IMR-90 (cell line): ENCODE measurements at regions not wholly inside any gene's neighbourhood (a gene's known extent, or its start where the extent isn't known, plus 50 kb on each side); places are given as distances from the start of the nearest gene placed in this dataset.

Source experiments
- ATAC-seq: fragments of 200-7000 bp; cut with Tn5 transposase; 2 replicates; pipeline ENCODE4 v1.9.1; 2020; ENCODE audit warnings: low read depth, mild to moderate bottlenecking, moderate library complexity
- BruUV-seq: library from RNA; stranded (reverse); fragments of 400-500 nt; replicated peaks from 2 replicates; lab custom pipeline; 2021; lab: Mats Ljungman, UMichigan
- CTCF ChIA-PET: fragments of 300-600 bp; formaldehyde crosslinking; extraction: SDS; loops from one replicate; lab custom pipeline; 2021; ENCODE audit warnings: antibody characterized with exemption; lab: Yijun Ruan, JAX
- POLR2A ChIA-PET: fragments of 300-600 bp; sonication (Branson Sonifier 250); formaldehyde crosslinking; loops from one replicate; lab custom pipeline; 2022; ENCODE audit warnings: antibody characterized with exemption; ENCODE audit not compliant: unreplicated experiment; lab: Charles Lee
- DNase-seq: peaks from one replicate; pipeline ENCODE4 v3.0.0; 2013
- H2AFZ ChIP-seq: replicated peaks from 2 replicates; pipeline ENCODE3; 2013; ENCODE audit warnings: low read length, mild to moderate bottlenecking; ENCODE audit not compliant: poor library complexity
- H2AK5ac ChIP-seq: 2 replicates; pipeline ENCODE4 v1.6.1; 2013; ENCODE audit warnings: low read depth, low read length, inconsistent platforms
- H2AK9ac ChIP-seq: replicated peaks from 2 replicates; pipeline ENCODE3; 2013; ENCODE audit warnings: mild to moderate bottlenecking, low read depth, low read length, moderate library complexity; ENCODE audit not compliant: poor library complexity
- H2BK120ac ChIP-seq: 2 replicates; pipeline ENCODE4 v1.6.1; 2013; ENCODE audit warnings: low read depth, low read length, inconsistent platforms
- H2BK15ac ChIP-seq: 3 replicates; pipeline ENCODE4 v1.6.1; 2013; ENCODE audit warnings: low read depth, low read length, inconsistent platforms
- H2BK20ac ChIP-seq: 2 replicates; pipeline ENCODE4 v1.6.1; 2013; ENCODE audit warnings: low read depth, mild to moderate bottlenecking, inconsistent platforms, low read length, moderate library complexity
- H2BK5ac ChIP-seq: 2 replicates; pipeline ENCODE4 v1.6.1; 2013; ENCODE audit warnings: mild to moderate bottlenecking, low read depth, low read length, inconsistent platforms; ENCODE audit not compliant: poor library complexity, severe bottlenecking
- H3K14ac ChIP-seq: replicated peaks from 2 replicates; pipeline ENCODE4 v1.6.1; 2013; ENCODE audit warnings: low read depth, low read length, inconsistent platforms
- H3K18ac ChIP-seq: 2 replicates; pipeline ENCODE4 v1.6.1; 2013; ENCODE audit warnings: low read depth, low read length, control low read depth
- H3K23ac ChIP-seq: 2 replicates; pipeline ENCODE4 v1.6.1; 2013; ENCODE audit warnings: low read depth, low read length, inconsistent platforms
- H3K27ac ChIP-seq: 2 replicates; pipeline ENCODE4 v1.5.1; 2013; ENCODE audit warnings: mild to moderate bottlenecking, control low read depth, low read length; ENCODE audit not compliant: insufficient read depth
- H3K27me3 ChIP-seq: 2 replicates; pipeline ENCODE4 v1.6.1; 2013; ENCODE audit warnings: low read length; ENCODE audit not compliant: control insufficient read depth, insufficient read depth
- H3K36me3 ChIP-seq: 2 replicates; pipeline ENCODE4 v1.6.1; 2013; ENCODE audit warnings: low read length, mixed read lengths; ENCODE audit not compliant: control insufficient read depth, insufficient read depth
- H3K4ac ChIP-seq: 2 replicates; pipeline ENCODE4 v1.6.1; 2013; ENCODE audit warnings: low read depth, low read length, inconsistent platforms
- H3K4me1 ChIP-seq: 2 replicates; pipeline ENCODE4 v1.6.1; 2013; ENCODE audit warnings: low read length, mixed read lengths; ENCODE audit not compliant: control insufficient read depth, insufficient read depth
- H3K4me2 ChIP-seq: 2 replicates; pipeline ENCODE4 v1.6.1; 2013; ENCODE audit warnings: low read depth, mild to moderate bottlenecking, control low read depth, low read length, moderate library complexity
- H3K4me3 ChIP-seq: 2 replicates; pipeline ENCODE4 v1.5.1; 2013; ENCODE audit warnings: low read depth, mild to moderate bottlenecking, control low read depth, low read length, moderate library complexity; ENCODE audit not compliant: insufficient read depth
- H3K56ac ChIP-seq: 2 replicates; pipeline ENCODE4 v1.6.1; 2013; ENCODE audit warnings: low read length, inconsistent platforms; ENCODE audit not compliant: insufficient read depth; ENCODE audit errors: extremely low read depth
- H3K79me1 ChIP-seq, 2 experiments: 2 replicates each; pipeline ENCODE4 v1.6.1; 2013; ENCODE audit warnings: low read length in 2 of 2, inconsistent platforms in 1 of 2, low read depth in 1 of 2
- H3K9ac ChIP-seq: 2 replicates; pipeline ENCODE4 v1.6.1; 2013; ENCODE audit warnings: low read depth, low read length, control low read depth
- H3K9me1 ChIP-seq: 2 replicates; pipeline ENCODE4 v1.6.1; 2013; ENCODE audit warnings: low read length, inconsistent platforms; ENCODE audit not compliant: insufficient read depth
- H3K9me3 ChIP-seq: 2 replicates; pipeline ENCODE4 v1.6.1; 2013; ENCODE audit warnings: low read length; ENCODE audit not compliant: control insufficient read depth, insufficient read depth
- H4K20me1 ChIP-seq: 2 replicates; pipeline ENCODE4 v1.6.1; 2013; ENCODE audit warnings: low read length, inconsistent platforms; ENCODE audit not compliant: insufficient read depth
- H4K5ac ChIP-seq: 2 replicates; pipeline ENCODE4 v1.6.1; 2013; ENCODE audit warnings: mild to moderate bottlenecking, low read depth, low read length, control low read depth
- H4K8ac ChIP-seq, 2 experiments: 2 replicates each; pipeline ENCODE4 v1.6.1; 2013; ENCODE audit warnings: low read depth in 2 of 2, low read length in 2 of 2, control low read depth in 1 of 2, inconsistent platforms in 1 of 2
- H4K91ac ChIP-seq: 2 replicates; pipeline ENCODE4 v1.6.1; 2013; ENCODE audit warnings: low read depth, low read length, inconsistent platforms; ENCODE audit not compliant: insufficient read depth
- CEBPB ChIP-seq: IDR thresholded peaks from 2 replicates; pipeline ENCODE4 v1.6.1; 2012; ENCODE audit warnings: low read depth, low read length, improper control_type of control experiment
- CHD1 ChIP-seq: IDR thresholded peaks from 2 replicates; pipeline ENCODE4 v1.6.1; 2012; ENCODE audit warnings: low read depth, low read length, improper control_type of control experiment
- FOS ChIP-seq: fragments of 150-350 bp; IDR thresholded peaks from 2 replicates; pipeline ENCODE4 v1.6.1; 2016; ENCODE audit warnings: low read depth, low read length
- MAFK ChIP-seq: IDR thresholded peaks from 2 replicates; pipeline ENCODE4 v1.6.1; 2012; ENCODE audit warnings: low read depth, low read length, improper control_type of control experiment
- MXI1 ChIP-seq: IDR thresholded peaks from 2 replicates; pipeline ENCODE4 v1.6.1; 2012; ENCODE audit warnings: low read depth, mild to moderate bottlenecking, low read length, moderate library complexity, borderline replicate concordance
- NFE2L2 ChIP-seq: fragments of 150-350 bp; IDR thresholded peaks from 2 replicates; pipeline ENCODE4 v1.6.1; 2016; ENCODE audit warnings: low read depth, mild to moderate bottlenecking, low read length
- POLR2A ChIP-seq: IDR thresholded peaks from 2 replicates; pipeline ENCODE4 v1.6.1; 2012; ENCODE audit warnings: mild to moderate bottlenecking, low read depth, low read length
- RAD21 ChIP-seq: IDR thresholded peaks from 2 replicates; pipeline ENCODE4 v1.6.1; 2012; ENCODE audit warnings: low read length, improper control_type of control experiment
- RCOR1 ChIP-seq: IDR thresholded peaks from 2 replicates; pipeline ENCODE4 v1.6.1; 2012; ENCODE audit warnings: mild to moderate bottlenecking, low read length, improper control_type of control experiment; ENCODE audit not compliant: insufficient replicate concordance
- RFX5 ChIP-seq: IDR thresholded peaks from 2 replicates; pipeline ENCODE4 v1.8.0; 2012; ENCODE audit warnings: low read depth, mild to moderate bottlenecking, low read length, moderate library complexity
- SMC3 ChIP-seq: fragments of 150-350 bp; IDR thresholded peaks from 2 replicates; pipeline ENCODE4 v1.6.1; 2016; ENCODE audit warnings: low read depth, mild to moderate bottlenecking, antibody characterized with exemption, low read length, moderate library complexity
- WGBS, 2 experiments: methylation state at CpG; one replicate each; pipeline versions ENCODE4 v1.1.5 to v1.1.7; 2013; ENCODE audit warnings: missing lambda C conversion rate in 2 of 2; ENCODE audit not compliant: insufficient read length in 1 of 2; ENCODE audit errors: extremely low coverage in 2 of 2; 5-methylcytosine and 5-hydroxymethylcytosine counted together
- dilution Hi-C: fragments of 300-500 bp; cut with HindIII; formaldehyde crosslinking; loops from one replicate; pipeline ENCODE4 v1.14.3; 2018; ENCODE audit warnings: low sequenced_read_pairs; ENCODE audit not compliant: unreplicated experiment
- in situ Hi-C: fragments of 300-500 bp; cut with MboI; formaldehyde crosslinking; loops from 3 replicates; pipeline ENCODE4 v1.14.3; 2019; ENCODE audit warnings: low sequenced_read_pairs, inconsistent platforms, mixed read lengths
- intact Hi-C: fragments of 100-400 bp; cut with micrococcal nuclease; formaldehyde crosslinking; loops from 2 replicates; pipeline ENCODE4 v1.10.0; 2022
- TF ChIP-seq, protein P1 (sequence below): conservative IDR thresholded peaks from 2 replicates; pipeline ENCODE4 v1.5.1; 2012; ENCODE audit warnings: mild to moderate bottlenecking, low read depth, low read length, improper control_type of control experiment
- TF ChIP-seq, protein P2 (sequence below): fragments of 150-350 bp; IDR thresholded peaks from 2 replicates; pipeline ENCODE4 v1.6.1; 2017; ENCODE audit warnings: mild to moderate bottlenecking, antibody characterized with exemption, low read length, low read depth
- TF ChIP-seq, protein P3 (sequence below): fragments of 150-350 bp; IDR thresholded peaks from 2 replicates; pipeline ENCODE4 v1.6.1; 2016; ENCODE audit warnings: low read depth, mild to moderate bottlenecking, low read length, moderate library complexity, borderline replicate concordance

DNA sequence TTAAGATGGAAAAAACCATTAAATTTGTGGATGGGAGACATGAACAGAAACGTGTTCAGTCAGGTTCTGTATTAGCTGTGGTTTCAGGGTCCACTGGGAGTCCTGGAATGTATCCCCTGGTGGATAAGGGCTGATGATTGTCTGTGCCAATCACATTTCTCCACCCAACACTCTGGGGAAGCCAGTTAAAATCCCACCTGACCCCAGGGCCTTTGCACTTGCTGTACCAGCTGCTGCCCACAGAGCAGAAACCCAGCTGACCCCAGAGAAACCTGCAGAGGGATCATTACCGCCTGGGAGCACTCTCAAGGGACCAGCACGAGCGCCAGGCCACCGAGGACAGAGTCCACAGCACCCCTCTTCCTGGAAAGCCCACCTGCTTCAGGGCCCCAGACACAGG lies 260.7 kb downstream of the PREX1 start:
- Histone ChIP-seq H2BK5ac (no peak overlapping the region), H3K56ac (no peak overlapping the region), H2BK20ac (no peak overlapping the region), H2AFZ (no peak overlapping the region), H3K4me2 (no peak overlapping the region), H3K9me3 (no peaks in the 10 kb centered on the region; the same call in 1 of the 2 replicates), H4K8ac (no peak overlapping the region), H2AK9ac (no peak overlapping the region), H4K5ac (no peak overlapping the region), H3K14ac (no peak overlapping the region), H4K91ac (no peak overlapping the region), H3K27ac (no peak overlapping the region), H4K20me1 (no peaks in the 10 kb centered on the region), H3K23ac (no peak overlapping the region), H2BK120ac (no peak overlapping the region), H2AK5ac (no peak overlapping the region), H3K79me1 (no peaks in the 10 kb centered on the region), H3K4me3 (no peak overlapping the region), H3K18ac (no peak overlapping the region), H3K36me3 (no peaks in the 10 kb centered on the region), H2BK15ac (no peak overlapping the region), H3K9ac (no peak overlapping the region), H3K4me1 (no peaks in the 10 kb centered on the region), H3K9me1 (no peaks in the 10 kb centered on the region), H3K4ac (no peak overlapping the region), H3K27me3 (peaks cover 7% of the 10 kb centered on the region)
- no peak for ATAC-seq
- TF ChIP-seq MAFK (no peak), FOS (no peak), POLR2A (no peak), SMC3 (no peak), RAD21 (no peak), RFX5 (no peak), CEBPB (no peak), RCOR1 (no peak), CHD1 (no peak), NFE2L2 (no peak), MXI1 (no peak)
- TF ChIP-seq, protein P1, sequence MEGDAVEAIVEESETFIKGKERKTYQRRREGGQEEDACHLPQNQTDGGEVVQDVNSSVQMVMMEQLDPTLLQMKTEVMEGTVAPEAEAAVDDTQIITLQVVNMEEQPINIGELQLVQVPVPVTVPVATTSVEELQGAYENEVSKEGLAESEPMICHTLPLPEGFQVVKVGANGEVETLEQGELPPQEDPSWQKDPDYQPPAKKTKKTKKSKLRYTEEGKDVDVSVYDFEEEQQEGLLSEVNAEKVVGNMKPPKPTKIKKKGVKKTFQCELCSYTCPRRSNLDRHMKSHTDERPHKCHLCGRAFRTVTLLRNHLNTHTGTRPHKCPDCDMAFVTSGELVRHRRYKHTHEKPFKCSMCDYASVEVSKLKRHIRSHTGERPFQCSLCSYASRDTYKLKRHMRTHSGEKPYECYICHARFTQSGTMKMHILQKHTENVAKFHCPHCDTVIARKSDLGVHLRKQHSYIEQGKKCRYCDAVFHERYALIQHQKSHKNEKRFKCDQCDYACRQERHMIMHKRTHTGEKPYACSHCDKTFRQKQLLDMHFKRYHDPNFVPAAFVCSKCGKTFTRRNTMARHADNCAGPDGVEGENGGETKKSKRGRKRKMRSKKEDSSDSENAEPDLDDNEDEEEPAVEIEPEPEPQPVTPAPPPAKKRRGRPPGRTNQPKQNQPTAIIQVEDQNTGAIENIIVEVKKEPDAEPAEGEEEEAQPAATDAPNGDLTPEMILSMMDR: no peak
- TF ChIP-seq, protein P2, sequence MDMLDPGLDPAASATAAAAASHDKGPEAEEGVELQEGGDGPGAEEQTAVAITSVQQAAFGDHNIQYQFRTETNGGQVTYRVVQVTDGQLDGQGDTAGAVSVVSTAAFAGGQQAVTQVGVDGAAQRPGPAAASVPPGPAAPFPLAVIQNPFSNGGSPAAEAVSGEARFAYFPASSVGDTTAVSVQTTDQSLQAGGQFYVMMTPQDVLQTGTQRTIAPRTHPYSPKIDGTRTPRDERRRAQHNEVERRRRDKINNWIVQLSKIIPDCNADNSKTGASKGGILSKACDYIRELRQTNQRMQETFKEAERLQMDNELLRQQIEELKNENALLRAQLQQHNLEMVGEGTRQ: no peak
- TF ChIP-seq, protein P3, sequence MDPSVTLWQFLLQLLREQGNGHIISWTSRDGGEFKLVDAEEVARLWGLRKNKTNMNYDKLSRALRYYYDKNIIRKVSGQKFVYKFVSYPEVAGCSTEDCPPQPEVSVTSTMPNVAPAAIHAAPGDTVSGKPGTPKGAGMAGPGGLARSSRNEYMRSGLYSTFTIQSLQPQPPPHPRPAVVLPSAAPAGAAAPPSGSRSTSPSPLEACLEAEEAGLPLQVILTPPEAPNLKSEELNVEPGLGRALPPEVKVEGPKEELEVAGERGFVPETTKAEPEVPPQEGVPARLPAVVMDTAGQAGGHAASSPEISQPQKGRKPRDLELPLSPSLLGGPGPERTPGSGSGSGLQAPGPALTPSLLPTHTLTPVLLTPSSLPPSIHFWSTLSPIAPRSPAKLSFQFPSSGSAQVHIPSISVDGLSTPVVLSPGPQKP: no peak
- in situ Hi-C loops (no loop called here), dilution Hi-C loops (no loop called here), intact Hi-C loops (no loop called here)
- DNase-seq: no peak
- ChIA-PET CTCF (no interaction called here), POLR2A (no interaction called here)
- BruUV-seq: no TSS peak
- no CpG with 5 or more reads among the region's 5 CpGs for WGBS, 2 experiments
